Fibroblast of skin of left quadriceps (primary cell): ENCODE measurements at regions not wholly inside any gene's neighbourhood (a gene's known extent, or its start where the extent isn't known, plus 50 kb on each side); places are given as distances from the start of the nearest gene placed in this dataset.
"Not testable (repeated sequence)": the region's sequence is repeated elsewhere in the genome, so short reads cannot be mapped to it uniquely, and the experiment has no call there.

Source experiments
- DNase-seq, 2 experiments: peaks; one replicate each; pipeline ENCODE4 v3.0.0-alpha.2; 2013; ENCODE audit warnings: low read depth in 2 of 2

GRCh38 chr12:59149995-59150642 lies 229.8 kb upstream of the LRIG3 start:
- peak; percentile 74 to 76 for DNase-seq

- no peak for DNase-seq
Observed at GRCh38 chr12:59147791-59148190, 227.5 kb upstream of the LRIG3 start.

GRCh38 chr12:59142183-59142790 lies 222.0 kb upstream of the LRIG3 start:
- DNase-seq, result no peak

GRCh38 chr12:59134750-59135149 lies 214.4 kb upstream of the LRIG3 start:
- no peak for DNase-seq

- DNase-seq, result no peak
Observed at GRCh38 chr12:59131462-59131861, 211.2 kb upstream of the LRIG3 start.

- DNase-seq, result no peak
Observed at GRCh38 chr12:59122784-59123183, 202.5 kb upstream of the LRIG3 start.

- DNase-seq, result no peak
Observed at GRCh38 chr12:59121451-59121850, 201.1 kb upstream of the LRIG3 start.

- no peak for DNase-seq
Observed at GRCh38 chr12:59119676-59120075, 199.4 kb upstream of the LRIG3 start.

GRCh38 chr12:59118356-59118755 lies 198.1 kb upstream of the LRIG3 start:
- DNase-seq, result no peak

GRCh38 chr12:59115995-59116394 lies 195.7 kb upstream of the LRIG3 start:
- DNase-seq, result no peak

GRCh38 chr12:59115526-59115925 lies 195.2 kb upstream of the LRIG3 start:
- DNase-seq, result peak; percentile 71 to 73

- peak; percentile 73 to 74 for DNase-seq
Observed at GRCh38 chr12:59113831-59114615, 193.7 kb upstream of the LRIG3 start.

- DNase-seq, result no peak
Observed at GRCh38 chr12:59111851-59112250, 191.5 kb upstream of the LRIG3 start.

GRCh38 chr12:59108516-59108915 lies 188.2 kb upstream of the LRIG3 start:
- DNase-seq, result not testable (repeated sequence)

- DNase-seq, result no peak
Observed at GRCh38 chr12:59100585-59100984, 180.3 kb upstream of the LRIG3 start.

- DNase-seq, result no peak
Observed at GRCh38 chr12:59097876-59098275, 177.6 kb upstream of the LRIG3 start.

GRCh38 chr12:59096246-59096645 lies 175.9 kb upstream of the LRIG3 start:
- DNase-seq, result no peak

GRCh38 chr12:59093073-59093772 lies 172.9 kb upstream of the LRIG3 start:
- peak; percentile 57 to 64 for DNase-seq

- DNase-seq, result no peak
Observed at GRCh38 chr12:59088673-59089072, 168.4 kb upstream of the LRIG3 start.

GRCh38 chr12:59087691-59088090 lies 167.4 kb upstream of the LRIG3 start:
- no peak for DNase-seq

- no peak for DNase-seq
Observed at GRCh38 chr12:59087077-59087673, 166.9 kb upstream of the LRIG3 start.

- DNase-seq, result no peak
Observed at GRCh38 chr12:59086126-59086525, 165.8 kb upstream of the LRIG3 start.
